ENCODE measurements at regions not wholly inside any gene's neighbourhood (a gene's known extent, or its start where the extent isn't known, plus 50 kb on each side); places are given as distances from the start of the nearest gene placed in this dataset.
"Not testable (repeated sequence)": the region's sequence is repeated elsewhere in the genome, so short reads cannot be mapped to it uniquely, and the experiment has no call there.

DNA sequence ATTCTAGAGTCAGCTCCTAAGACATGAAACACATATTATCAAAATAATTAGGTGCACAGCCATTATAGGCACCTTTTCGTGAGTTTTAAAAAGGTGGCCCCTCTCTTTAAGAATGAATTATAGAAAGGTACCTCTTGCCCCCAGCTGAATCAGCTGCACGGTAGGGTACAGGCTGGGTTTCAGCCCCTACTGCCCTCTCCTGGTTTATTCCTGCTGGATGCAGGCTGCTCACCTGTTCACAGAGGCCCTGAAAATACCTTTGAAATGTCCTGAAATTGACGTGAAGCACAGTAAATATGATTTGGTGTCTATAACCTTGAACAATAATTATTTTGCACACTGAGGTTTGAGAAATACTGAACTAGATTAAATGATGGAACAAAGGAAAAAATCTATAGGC lies 504.8 kb upstream of the SGCD start:
- no peak overlapping the region for H3K4me3 ChIP-seq (ENCODE audit: low read depth, low read length)
- TF ChIP-seq, protein P1, sequence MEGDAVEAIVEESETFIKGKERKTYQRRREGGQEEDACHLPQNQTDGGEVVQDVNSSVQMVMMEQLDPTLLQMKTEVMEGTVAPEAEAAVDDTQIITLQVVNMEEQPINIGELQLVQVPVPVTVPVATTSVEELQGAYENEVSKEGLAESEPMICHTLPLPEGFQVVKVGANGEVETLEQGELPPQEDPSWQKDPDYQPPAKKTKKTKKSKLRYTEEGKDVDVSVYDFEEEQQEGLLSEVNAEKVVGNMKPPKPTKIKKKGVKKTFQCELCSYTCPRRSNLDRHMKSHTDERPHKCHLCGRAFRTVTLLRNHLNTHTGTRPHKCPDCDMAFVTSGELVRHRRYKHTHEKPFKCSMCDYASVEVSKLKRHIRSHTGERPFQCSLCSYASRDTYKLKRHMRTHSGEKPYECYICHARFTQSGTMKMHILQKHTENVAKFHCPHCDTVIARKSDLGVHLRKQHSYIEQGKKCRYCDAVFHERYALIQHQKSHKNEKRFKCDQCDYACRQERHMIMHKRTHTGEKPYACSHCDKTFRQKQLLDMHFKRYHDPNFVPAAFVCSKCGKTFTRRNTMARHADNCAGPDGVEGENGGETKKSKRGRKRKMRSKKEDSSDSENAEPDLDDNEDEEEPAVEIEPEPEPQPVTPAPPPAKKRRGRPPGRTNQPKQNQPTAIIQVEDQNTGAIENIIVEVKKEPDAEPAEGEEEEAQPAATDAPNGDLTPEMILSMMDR (conservative IDR thresholded peaks at IDR 0.05; ENCODE audit: low read depth, low read length), result peak; percentile 39
- DNase-seq (ENCODE audit: low read depth), result no peak

GRCh38 chr5:155826611-155827507 lies 500.1 kb upstream of the SGCD start:
- H3K4me3 ChIP-seq (ENCODE audit: low read depth, low read length), result no peak overlapping the region
- DNase-seq (ENCODE audit: low read depth), result no peak
- TF ChIP-seq, protein P1 (conservative IDR thresholded peaks at IDR 0.05; ENCODE audit: low read depth, low read length), result no peak

GRCh38 chr5:155827508-155827815 lies 499.5 kb upstream of the SGCD start:
- DNase-seq (ENCODE audit: low read depth); H3K4me3 ChIP-seq (ENCODE audit: low read depth, low read length): not testable (repeated sequence)

GRCh38 chr5:155827949-155828348 lies 499.0 kb upstream of the SGCD start:
- TF ChIP-seq, protein P1 (conservative IDR thresholded peaks at IDR 0.05; ENCODE audit: low read depth, low read length), result no peak
- DNase-seq (ENCODE audit: low read depth), result no peak
- no peak overlapping the region for H3K4me3 ChIP-seq (ENCODE audit: low read depth, low read length)

DNA sequence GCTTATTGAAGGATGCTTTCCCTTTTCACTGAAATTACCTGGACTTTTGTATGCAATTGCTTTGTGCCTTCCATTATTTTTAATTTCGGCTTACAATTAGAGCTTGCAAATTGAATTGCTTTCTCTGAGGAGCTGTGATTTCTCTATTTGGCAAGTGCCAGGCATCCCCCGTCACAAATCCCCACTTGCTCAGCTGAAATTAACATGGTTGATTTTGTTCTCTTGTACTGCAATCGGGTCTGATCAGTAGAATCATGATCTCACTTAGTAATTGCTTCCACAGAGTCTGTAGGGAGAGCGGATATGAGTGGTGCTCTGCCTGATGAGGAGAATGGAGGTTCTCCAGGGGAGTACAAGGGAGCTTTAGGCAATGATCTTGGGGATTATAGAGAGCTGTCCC lies 495.5 kb upstream of the SGCD start:
- no peak for DNase-seq (ENCODE audit: low read depth)
- TF ChIP-seq, protein P1 (conservative IDR thresholded peaks at IDR 0.05; ENCODE audit: low read depth, low read length), result no peak

DNA sequence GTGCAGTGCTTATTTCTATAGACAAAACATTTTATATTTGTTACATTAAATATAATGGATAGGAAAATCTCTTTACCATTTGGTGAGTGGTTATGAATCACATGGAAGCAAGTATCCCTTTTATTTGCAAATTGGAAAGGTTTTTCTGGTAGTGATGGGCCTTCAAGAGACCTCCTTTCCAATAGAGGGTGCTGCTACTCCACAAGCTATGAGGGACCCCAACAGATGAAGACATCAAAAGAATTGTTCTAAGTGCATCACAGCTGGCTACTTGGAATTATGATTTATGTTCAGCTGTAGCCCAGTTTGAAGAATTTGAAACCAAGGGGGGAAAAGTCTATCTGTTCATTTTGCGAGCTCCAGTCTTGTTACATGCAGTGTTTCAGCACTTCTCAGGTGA lies 493.7 kb upstream of the SGCD start:
- no peak for DNase-seq (ENCODE audit: low read depth)
- H3K4me3 ChIP-seq (ENCODE audit: low read depth, low read length), result no peak overlapping the region
- TF ChIP-seq, protein P1 (conservative IDR thresholded peaks at IDR 0.05; ENCODE audit: low read depth, low read length), result no peak

More for the DNA sequence above, 495.5 kb upstream of the SGCD start:
- H3K4me3 ChIP-seq (ENCODE audit: low read depth, low read length), result no peak overlapping the region

- no peak overlapping the region for H3K4me3 ChIP-seq (ENCODE audit: low read depth, low read length)
- no peak for DNase-seq (ENCODE audit: low read depth)
- TF ChIP-seq, protein P1 (conservative IDR thresholded peaks at IDR 0.05; ENCODE audit: low read depth, low read length), result no peak
Observed at GRCh38 chr5:155834271-155834975, 492.5 kb upstream of the SGCD start.
